ENCODE measurements at regions not wholly inside any gene's neighbourhood (a gene's known extent, or its start where the extent isn't known, plus 50 kb on each side); places are given as distances from the start of the nearest gene placed in this dataset.

DNA sequence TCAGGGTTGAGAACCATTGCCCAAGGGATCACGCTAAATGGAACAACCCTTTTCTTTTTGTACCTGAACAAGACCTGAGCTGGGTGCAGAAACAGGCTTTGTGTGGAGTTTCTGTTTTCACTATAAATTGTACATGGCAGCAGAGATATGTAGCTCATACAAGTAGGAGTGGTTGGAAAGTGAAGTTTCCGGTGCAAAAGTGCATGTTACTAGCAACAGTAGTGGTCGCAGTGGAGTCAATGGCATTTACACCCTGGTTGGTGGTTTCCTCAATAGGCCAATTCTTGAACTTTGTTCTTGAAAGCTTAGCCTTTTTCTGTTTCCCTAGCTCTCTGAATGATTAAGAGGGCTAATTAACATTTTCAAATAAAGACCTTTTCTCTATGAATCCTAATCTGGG lies 170.7 kb downstream of the NEBL start:
- DNase-seq (ENCODE audit: low read depth) = no peak

DNA sequence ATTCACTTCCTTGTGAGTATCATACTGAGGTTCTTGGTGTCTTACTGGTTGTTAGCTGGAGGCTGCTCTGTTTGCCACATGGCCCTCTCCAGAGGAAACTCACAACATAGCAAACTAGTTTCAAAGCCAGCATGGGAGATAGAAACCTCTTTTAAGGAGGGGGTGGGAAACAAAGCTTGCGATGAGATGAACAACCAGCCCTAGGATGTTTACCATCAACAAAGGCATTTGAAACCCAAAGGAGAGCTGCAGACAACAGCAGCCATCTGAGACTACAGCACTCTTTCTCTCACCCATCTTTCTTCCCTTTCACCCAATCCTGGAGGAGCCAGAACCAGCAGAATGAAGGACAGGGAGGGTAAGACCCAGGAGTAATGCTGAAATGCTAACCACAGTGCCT lies 182.1 kb downstream of the NEBL start:
- DNase-seq (ENCODE audit: low read depth) = no peak

DNA sequence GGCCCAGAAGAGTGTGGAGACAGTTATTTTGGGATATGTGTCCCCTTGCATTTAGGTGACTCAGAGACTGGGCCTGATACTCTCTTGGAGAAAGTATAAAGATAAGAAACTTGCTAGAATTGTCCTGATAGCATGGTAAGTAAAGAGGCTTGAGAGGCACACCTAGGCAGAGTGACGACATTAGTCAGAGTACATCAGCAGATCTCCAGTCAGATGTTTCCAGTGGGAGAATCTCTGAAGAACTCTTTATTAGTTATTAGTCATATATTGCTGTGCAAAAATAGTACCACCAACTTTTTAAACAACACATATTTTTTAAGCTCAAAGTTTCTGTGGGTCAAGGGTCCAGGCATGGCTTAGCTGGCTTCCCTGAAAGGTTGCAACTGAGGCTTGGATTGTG lies 182.6 kb downstream of the NEBL start:
- no peak for DNase-seq (ENCODE audit: low read depth)

DNA sequence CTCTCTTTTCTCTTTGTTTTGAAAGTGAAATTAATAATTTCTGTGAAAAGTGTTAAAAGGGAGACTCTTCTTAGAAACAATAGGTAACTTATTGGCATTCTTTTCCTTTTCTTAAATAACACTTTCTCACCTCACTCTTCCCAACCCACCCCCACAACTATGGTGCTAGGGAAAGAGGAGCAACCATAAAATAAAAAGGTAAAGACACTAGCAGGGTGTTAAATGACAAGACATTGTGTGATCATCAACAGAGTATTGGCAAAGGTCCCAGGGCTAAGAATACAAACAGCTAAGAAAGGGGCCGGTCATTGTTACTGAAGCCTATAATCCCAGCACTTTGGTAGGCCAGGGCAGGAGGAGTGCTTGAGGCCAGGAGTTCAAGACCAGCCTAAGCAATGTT lies 183.7 kb downstream of the NEBL start:
- DNase-seq (ENCODE audit: low read depth) = no peak

DNA sequence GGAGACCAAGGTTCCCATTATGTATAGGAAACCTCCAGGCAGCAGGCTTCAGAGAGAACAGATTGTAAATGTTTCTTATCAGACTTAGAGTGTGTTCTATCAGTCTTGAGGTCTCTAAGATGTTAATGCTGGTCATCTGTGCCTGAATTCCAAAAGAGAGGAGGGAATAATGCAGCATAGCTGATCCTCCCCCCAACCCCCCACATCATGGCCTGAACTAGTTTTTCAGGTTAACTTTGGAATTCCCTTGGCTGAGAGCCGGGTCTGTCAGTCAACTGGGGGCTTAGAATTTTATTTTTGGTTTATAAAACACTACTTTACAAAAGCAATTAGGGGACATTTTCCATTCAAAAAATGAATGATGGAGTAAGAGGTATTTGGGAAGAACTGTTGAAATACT lies 184.3 kb downstream of the NEBL start:
- no peak for DNase-seq (ENCODE audit: low read depth)

DNA sequence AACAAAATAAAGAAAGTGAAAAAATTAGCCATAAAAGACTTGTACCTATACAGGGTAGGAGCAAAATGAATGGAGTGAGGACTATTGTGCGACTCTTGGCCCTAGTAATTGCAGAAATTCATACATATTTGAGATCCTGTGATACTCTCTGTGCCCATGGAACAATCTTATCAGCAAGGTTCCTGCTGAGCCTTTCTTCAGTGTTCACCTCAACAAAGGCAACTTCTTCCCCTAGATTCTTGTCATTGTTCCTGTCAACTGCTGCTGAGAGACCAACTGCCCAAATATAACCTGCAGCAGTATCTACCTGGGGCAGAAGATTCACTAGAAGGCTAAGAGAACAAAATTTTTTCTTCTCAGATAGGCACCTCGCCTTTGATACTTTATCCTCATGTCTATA lies 187.4 kb downstream of the NEBL start:
- no peak for DNase-seq (ENCODE audit: low read depth)

DNA sequence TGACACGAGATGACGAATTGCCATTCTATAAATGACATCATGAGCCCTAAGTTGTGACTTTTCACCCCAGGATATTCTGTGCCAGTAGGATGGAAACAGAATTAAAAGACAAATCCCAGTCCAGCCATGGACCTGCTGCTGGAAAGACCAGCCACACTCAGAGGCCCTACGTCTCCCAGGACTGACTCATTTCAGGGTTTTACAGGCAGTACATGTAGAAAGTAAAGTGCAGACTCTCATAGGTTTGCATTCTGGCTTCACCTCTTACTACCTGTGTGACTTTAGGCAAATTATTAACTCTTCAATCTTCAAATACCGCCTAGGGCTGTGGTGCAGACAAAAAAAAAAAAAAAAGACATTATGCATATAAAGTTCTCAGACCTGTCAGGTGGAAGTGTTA lies 188.8 kb downstream of the NEBL start:
- DNase-seq (ENCODE audit: low read depth) = no peak

DNA sequence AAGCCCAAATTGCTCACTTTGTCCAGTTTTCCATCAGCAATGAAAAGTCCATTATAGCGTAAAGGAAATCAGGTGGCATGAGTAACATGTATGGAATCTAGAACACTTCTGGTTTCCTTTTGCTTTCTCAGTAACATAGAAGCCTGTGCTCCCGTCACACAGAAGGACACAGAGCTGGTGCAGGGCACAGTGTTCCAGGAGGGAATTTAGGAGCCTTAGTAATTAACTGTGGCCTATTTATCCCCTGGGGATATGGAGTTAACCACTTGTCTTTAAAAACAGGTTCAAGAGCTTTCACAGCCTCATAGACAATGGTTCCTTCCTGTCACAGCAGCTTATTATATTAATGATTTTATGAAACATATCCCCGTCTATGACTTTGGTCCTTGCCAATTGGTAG lies 189.9 kb downstream of the NEBL start:
- no peak for DNase-seq (ENCODE audit: low read depth)

DNA sequence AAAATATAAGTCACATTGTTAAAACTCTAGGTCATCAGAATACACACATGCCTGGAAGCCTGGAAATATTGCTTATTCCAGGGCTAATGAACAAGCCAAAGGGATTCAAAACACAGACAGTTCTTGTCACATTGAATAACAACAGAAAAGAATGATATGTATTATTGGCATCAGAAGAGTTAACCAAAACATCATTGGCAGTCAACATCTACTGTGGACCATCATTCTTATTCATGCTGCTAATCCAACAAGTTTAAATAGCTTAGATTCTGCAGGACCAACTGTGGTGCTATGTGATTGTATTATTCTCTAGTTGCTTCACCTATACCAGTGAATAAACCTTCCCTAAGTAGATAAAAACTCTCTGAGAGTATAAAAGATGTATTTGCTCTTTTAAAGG lies 198.3 kb downstream of the NEBL start:
- no peak for DNase-seq (ENCODE audit: low read depth)

DNA sequence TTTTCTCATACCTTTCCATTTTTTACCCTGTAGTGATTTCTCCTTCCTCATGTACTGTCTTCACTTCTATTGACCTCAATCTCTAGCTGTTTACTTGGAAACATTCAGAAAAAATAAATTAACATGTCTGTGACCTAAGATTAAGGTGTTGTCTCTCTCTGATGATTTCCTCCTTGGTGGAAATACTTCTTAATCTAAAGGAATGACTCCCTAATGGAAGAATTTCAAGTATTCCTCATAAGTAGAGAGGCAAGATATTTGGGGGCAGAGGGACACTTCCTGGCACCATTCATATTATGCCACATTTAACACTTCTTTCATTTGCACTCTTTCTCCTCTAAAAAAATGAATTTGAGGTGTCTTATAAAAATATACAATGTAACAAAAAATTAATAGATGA lies 202.8 kb downstream of the NEBL start:
- DNase-seq (ENCODE audit: low read depth) = no peak

DNA sequence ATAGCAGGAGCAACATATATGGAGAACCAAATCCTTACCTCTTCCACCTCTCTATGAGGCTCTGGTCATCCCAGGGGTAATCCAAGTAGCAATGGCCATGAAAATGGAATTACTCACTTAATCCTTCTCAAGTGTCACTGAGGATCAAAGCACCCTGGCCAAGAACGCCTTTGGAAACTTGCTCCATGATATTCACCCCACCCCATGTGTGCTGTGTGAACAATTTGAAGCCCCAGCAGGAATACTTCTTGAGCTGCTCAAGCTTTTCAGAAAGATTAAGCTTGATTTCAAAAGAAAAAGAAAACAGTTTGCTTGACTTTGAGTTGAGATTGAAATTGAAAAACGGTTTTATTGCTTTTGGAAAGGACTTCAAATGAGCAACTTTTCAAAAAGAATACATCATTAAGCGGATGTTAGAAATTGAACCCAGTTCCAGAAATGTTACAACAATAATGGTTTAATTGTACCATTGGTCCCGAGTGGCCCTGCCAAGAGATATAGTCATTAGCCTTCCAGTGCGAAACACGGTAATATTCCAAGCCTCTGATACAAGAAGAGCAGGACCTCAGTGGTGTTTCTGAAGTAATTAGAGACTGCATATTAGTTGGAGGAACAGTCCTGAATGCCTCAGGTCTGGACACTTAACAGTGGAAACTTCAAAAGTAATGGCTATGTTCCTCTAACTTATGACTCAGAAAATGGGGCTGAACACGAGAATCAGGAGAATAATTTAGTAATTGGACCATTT lies 208.1 kb downstream of the NEBL start:
- DNase-seq (ENCODE audit: low read depth) = no peak

DNA sequence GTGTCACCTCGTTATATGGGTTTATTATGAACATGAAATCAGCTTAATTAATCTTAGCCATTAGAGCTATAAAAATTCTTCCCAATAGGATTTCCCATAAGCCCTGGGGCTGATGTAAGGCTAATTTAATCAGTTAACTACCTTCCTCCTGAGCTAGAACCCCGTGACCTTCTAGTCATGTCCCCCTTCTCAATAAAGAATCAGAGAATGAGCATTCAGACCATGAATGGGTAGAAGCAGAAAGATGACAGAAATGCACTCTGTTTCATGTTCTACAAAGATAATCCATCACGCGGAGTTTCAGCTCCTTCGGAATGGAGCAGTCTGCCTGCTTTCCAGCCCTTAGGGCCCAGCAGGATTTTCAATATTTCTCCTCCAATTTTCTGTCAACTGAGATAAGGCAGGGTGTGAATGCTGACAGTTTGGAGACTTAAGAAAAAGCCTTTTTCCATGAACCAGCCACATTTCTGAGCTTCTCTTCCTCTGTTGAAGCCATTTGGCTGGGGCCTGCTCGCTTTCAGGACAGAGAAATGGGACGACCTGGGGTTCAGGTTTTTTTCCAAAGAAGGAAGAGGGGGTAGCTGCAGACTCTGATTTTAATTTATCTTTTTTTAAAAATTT lies 211.0 kb downstream of the NEBL start:
- no peak for DNase-seq (ENCODE audit: low read depth)

DNA sequence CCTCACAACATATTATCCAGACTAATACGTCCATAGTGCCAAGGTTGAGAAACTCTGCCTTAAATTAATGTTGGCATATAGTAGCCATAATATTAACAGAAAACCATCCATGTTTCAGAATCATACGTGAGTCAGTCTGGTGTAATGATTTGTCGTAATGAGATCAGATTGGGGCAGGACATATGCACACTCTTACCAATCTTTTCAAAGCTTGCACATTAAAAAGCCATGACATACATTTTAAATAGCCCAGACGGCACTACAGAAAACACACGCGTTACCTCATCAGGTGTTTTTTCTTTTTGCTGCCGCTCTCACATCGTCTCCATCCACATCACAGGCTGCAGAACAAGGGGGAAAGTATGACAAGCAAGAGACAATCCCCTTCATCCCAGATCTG lies 211.6 kb downstream of the NEBL start:
- DNase-seq (ENCODE audit: low read depth) = no peak

DNA sequence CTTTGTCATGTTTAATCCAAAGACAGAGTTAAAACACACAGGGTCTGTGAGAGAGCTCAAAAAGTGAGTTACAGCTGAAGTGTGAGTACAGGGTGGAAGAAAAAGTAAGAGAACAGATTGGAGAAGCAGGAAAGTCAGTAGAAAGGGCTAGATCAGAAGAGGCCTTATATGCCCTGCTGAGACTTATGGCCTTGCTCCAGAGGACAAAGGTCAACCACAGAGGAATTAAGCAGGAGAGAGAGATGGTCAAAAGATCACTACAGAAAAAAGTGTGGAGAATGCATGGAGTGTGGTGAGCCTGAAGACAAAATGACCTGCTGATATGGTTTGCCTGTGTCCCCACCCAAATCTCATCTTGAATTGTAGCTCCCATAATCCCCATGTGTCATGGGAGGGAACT lies 213.8 kb downstream of the NEBL start:
- DNase-seq (ENCODE audit: low read depth) = no peak

DNA sequence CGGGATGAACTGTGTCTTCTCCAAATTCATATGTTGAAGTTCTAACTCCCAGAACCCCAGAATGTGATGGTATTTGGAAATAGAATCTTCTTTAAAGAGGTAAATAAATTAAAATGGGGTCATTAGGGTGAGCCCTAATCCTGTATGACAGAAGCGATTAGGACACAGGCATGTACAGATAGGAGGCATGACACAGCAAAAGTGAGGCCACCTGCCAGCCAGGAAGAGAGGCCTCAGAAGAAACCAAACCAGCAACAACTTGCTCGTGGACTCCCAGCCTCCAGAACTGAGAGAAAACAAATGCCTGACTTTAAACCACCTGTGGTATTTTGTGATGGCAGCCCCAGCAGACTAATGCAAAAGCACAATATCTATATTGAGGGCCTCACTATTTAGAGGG lies 214.3 kb downstream of the NEBL start:
- no peak for DNase-seq (ENCODE audit: low read depth)

DNA sequence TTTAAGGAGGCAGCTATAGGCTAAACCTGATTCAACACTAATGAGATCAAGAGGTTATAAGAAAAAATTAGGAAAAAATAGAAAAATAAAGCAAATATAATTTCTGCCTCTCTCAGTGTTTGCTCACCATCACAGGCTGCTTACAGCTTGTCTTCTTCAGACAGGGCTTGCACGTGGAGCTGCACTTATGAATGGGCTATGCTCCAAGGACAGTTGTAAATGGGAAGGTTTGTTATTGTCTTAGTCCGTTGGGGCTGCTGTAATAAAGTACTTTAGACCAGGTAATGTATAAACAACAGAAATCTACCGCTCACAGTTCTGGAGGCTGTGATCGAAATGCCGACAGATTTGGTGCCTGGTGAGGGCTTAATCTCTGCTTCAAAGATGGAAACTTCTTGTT lies 219.8 kb downstream of the NEBL start:
- no peak for DNase-seq (ENCODE audit: low read depth)

DNA sequence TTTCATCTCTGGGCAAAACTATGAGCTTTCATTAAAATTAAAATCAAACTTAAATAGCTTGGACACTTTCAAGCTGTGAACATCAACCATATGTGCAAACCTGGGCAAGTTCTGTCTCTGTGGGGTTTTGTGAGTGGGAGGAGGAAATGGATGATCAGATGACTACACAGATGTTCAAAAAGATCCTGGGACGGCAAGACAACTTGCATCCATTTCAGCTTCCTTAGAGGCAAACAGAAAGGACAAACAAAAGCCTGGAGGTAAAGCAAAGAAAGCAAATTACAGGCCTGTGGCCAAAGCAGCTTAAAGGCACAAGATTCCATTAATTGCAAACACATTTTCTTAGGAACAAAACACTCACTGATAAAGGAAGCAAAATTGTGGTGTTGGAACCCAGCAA lies 222.2 kb downstream of the NEBL start:
- DNase-seq (ENCODE audit: low read depth) = no peak

DNA sequence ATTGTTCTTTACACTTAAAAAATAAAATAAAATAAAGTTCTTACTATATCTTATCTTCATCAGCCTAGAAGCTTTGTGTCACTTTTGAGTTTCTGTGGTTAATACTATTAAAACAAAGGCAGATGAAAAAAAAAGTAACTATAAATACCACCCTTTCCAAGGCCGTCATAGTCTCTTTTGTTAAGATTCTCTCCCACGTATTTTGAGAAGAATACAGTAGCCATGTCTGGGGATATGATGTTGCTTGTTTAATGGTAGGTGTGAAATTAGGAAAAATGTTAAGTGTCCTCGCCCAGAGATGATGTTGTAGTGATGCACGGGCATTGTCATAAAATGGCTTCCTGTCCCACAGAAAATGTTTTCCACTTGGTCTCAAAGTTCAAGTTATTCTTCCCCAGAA lies 223.9 kb downstream of the NEBL start:
- DNase-seq (ENCODE audit: low read depth) = no peak

DNA sequence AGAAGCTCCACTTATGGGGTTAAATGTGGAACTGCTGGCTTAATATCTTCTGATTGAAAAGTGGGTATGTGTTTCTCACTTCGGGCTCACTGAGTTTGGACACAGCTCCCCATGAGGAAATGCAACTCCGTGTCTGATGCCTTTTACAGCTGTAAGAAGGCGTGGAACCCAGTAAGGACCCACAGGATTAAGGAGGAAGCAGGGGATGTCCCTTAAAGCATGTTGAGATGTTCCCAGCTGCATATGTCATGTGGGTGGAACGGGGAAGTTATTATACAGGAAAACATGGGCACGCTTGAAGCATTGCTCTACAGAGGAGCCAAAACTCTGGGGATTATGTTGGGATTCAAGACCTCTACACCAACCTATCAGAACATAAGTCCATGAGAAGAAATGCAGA lies 224.4 kb downstream of the NEBL start:
- no peak for DNase-seq (ENCODE audit: low read depth)

DNA sequence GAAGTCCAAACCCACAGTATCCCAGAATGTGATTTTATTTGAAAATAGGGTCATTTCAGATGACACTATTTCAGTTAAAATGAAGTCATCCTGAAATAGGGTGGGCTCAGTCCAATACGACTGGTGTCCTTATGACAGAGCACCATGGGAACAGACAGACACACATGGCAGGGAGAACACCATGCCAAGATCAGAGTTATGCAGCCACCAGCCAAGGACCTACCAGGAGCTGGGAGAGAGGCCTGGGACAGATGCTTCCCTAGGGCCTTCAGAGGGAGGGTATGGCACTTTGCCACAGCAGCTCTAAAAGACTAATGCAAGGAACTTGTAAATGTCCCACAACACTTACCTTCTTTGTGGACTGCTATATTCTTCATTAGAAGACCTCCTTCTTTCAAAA lies 226.5 kb downstream of the NEBL start:
- no peak for DNase-seq (ENCODE audit: low read depth)

DNA sequence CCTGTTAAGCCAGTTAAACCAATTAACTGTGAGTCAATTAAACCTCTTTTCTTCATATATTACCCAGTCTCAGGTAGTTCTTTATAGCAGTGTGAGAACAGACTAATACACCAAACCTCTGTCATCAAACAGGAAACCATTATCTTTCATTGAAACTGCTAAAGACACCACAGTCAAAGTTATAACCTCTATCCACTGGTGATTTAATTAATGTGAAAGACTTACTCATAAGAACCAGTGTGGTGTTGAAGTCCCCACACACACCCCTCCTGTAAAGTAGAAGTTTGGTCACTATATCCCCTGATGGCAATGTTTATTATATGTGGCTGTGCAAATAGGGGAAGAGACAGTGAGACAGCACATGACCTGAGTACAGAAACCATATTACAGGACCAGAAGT lies 228.1 kb downstream of the NEBL start:
- no peak for DNase-seq (ENCODE audit: low read depth)

DNA sequence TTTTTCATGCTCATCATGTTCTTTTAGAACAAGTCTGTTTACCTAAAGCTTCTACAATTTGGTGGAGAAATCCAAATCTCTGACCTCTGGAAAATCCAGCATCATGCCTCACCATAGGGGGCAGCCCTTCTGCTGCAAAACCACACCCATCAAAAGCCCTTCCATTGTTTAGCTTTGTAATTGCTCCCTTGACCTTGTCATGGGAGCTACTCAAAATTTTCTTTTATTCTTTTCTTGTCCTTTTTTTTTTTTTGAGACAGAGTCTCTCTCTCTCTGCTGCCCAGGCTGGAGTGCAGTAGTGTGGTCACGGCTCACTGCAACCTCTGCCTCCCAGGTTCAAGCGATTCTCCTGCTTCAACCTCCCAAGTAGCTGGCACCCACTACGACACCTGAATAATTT lies 234.4 kb downstream of the NEBL start:
- no peak for DNase-seq (ENCODE audit: low read depth)

DNA sequence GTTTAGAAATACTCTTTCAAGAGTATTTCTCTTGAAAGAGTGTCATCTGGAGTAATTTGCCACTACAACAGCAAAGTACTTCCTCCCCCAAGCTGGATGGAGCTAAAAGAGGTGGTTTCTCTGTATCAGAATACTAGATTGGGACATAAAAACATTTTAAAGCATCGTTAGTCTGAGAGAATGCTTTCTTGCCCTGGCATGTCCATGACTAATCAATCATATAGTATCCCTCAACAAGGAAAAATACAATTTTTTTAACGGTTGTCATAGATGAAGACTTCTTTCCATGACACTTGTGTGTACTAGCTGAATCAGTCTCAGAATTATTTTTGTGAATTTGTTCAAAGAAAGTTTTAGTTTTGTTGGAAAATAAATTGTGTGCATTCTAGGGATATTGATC lies 237.9 kb downstream of the NEBL start:
- DNase-seq (ENCODE audit: low read depth) = no peak

DNA sequence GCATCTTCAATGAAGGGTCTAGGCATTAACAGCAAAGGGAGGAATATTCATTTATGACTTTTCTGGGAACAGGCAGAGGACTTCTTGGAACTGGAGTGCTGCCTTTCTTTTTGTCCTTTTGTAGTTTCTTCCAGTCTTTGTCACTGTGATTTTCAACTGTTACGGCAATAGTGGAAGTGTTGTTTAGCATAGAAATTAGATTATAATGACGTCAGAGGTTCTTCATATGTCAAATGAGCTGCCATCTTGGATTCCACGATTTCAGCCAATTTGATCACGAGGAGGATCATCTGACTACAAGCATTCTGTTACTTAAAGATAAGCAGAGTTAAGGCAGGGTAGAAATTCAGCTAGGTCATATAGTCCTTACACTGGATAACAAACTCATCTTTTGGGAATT lies 239.0 kb downstream of the NEBL start:
- no peak for DNase-seq (ENCODE audit: low read depth)

Data from HS-5 (cell line).